ENCODE measurements at regions not wholly inside any gene's neighbourhood (a gene's known extent, or its start where the extent isn't known, plus 50 kb on each side); places are given as distances from the start of the nearest gene placed in this dataset.
"Not testable (repeated sequence)": the region's sequence is repeated elsewhere in the genome, so short reads cannot be mapped to it uniquely, and the experiment has no call there.

GRCh38 chr17:77804796-77805426 lies 153.6 kb upstream of the TNRC6C start (continued):
- no peak for TF ChIP-seq CTCF (IDR thresholded peaks at IDR 0.05; ENCODE audit: control extremely low read depth in 1 of 3, insufficient read depth in 1 of 3, low read depth in 1 of 3, low read length in 3 of 3)
- no peak for TF ChIP-seq TAF7 (optimal IDR thresholded peaks at IDR 0.05; ENCODE audit: borderline replicate concordance, low read depth, low read length)
- no peak for TF ChIP-seq JUND (IDR thresholded peaks at IDR 0.05; ENCODE audit: low read length)
- no peak for TF ChIP-seq TAF1 (IDR thresholded peaks at IDR 0.05; ENCODE audit: low read depth, low read length)
- TF ChIP-seq CREB1 (IDR thresholded peaks at IDR 0.05): no peak
- no peak for TF ChIP-seq ATF2 (IDR thresholded peaks at IDR 0.05; ENCODE audit: low read length)

- H4K5ac ChIP-seq (ENCODE audit: insufficient read length, low read depth, low read length); H3K56ac ChIP-seq (replicated peaks; ENCODE audit: insufficient read length, low read depth, low read length); H3K23me2 ChIP-seq (ENCODE audit: low read depth, low read length); H3K14ac ChIP-seq (ENCODE audit: insufficient read length); H2AFZ ChIP-seq (ENCODE audit: low read length); H3K9ac ChIP-seq (replicated peaks in 1 of 4; ENCODE audit: extremely low read depth in 1 of 4, low read depth in 3 of 4, low read length in 3 of 4); H3K4me3 ChIP-seq (ENCODE audit: extremely low read depth in 1 of 4, insufficient read depth in 2 of 4, low read depth in 3 of 4, low read length in 4 of 4); H2BK12ac ChIP-seq (ENCODE audit: low read depth, low read length); DNase-seq (ENCODE audit: low read depth in 1 of 2, low spot score in 2 of 2); H2BK15ac ChIP-seq (ENCODE audit: low read length); H4K8ac ChIP-seq (ENCODE audit: extremely low read depth, insufficient read depth, low read length); H3K27ac ChIP-seq (ENCODE audit: low read depth, low read length); H3K9me3 ChIP-seq (ENCODE audit: insufficient read depth in 2 of 2, low read depth in 1 of 2, low read length in 1 of 2); H4K20me1 ChIP-seq (replicated peaks in 1 of 2; ENCODE audit: control insufficient read depth in 1 of 2, insufficient read depth in 2 of 2, low read length in 2 of 2); H3K4me2 ChIP-seq (ENCODE audit: insufficient read depth in 1 of 2, low read depth in 2 of 2, low read length in 2 of 2); H3K36me3 ChIP-seq (ENCODE audit: control insufficient read depth in 2 of 4, insufficient read depth in 4 of 4, low read length in 3 of 4); H2AK5ac ChIP-seq (ENCODE audit: low read depth, low read length); H3K79me1 ChIP-seq (ENCODE audit: low read depth, low read length); H3K23ac ChIP-seq (ENCODE audit: insufficient read length); H4K91ac ChIP-seq (replicated peaks; ENCODE audit: insufficient read length, low read length); H2BK20ac ChIP-seq (ENCODE audit: low read length); FAIRE-seq; H2BK120ac ChIP-seq (replicated peaks; ENCODE audit: low read depth, low read length); H3K4ac ChIP-seq (replicated peaks; ENCODE audit: insufficient read length, low read depth, low read length); H3K18ac ChIP-seq (ENCODE audit: extremely low read depth, low read length); H2BK5ac ChIP-seq (ENCODE audit: low read depth, low read length); H3K79me2 ChIP-seq (ENCODE audit: control insufficient read depth in 1 of 2, insufficient read depth in 2 of 2, low read length in 2 of 2): not testable (repeated sequence)
- CTCF ChIA-PET (ENCODE audit: partially characterized antibody): interaction anchor here (0.5 to 1.5 kb wide), 4 partner anchors 10 to 714 kb away, joined by 3 to 8 read pairs (median 4); no protein-coding TSS in a partner anchor
- POLR2A ChIA-PET (ENCODE audit: partially characterized antibody): interaction anchor here (1.0 kb wide), 1 partner anchor 14 kb away, joined by 3 read pairs; no protein-coding TSS in a partner anchor
- WGBS, 2 experiments (ENCODE audit: extremely low coverage in 1 of 2, insufficient coverage in 1 of 2, insufficient read length in 1 of 2, insufficient replicate concordance in 2 of 2, low coverage in 1 of 2, low lambda C conversion rate in 2 of 2, missing lambda C conversion rate in 1 of 2): 84% methylated on average over 6 of the region's 6 CpGs; no CpG with 5 or more reads in 1 of the 2 experiments
- Histone ChIP-seq H3K27me3 (replicated peaks in 1 of 4; ENCODE audit: control insufficient read depth in 3 of 4, extremely low read depth in 1 of 4, insufficient read depth in 3 of 4, low read length in 3 of 4) (peaks cover 0 to 18% (median 0%) of the 10 kb centered on the region in 4 experiments; a peak in 4 of 7 replicates), H3K4me1 (replicated peaks in 1 of 4; ENCODE audit: control insufficient read depth in 3 of 4, insufficient read depth in 4 of 4, low read length in 3 of 4) (peaks cover 7 to 24% (median 16%) of the 10 kb centered on the region in 4 experiments)
Measured at GRCh38 chr17:77805970-77806369, 152.5 kb upstream of the TNRC6C start.
